ENCODE measurements at regions not wholly inside any gene's neighbourhood (a gene's known extent, or its start where the extent isn't known, plus 50 kb on each side); places are given as distances from the start of the nearest gene placed in this dataset.
A peak's percentile ranks its signal among the peaks of the same experiment; 100 is the strongest.

GRCh38 chr11:13118650-13119049 is 109.5 kb downstream of the RASSF10 start:
- H3K4me3 ChIP-seq (replicated peaks in 1 of 3; ENCODE audit: insufficient read depth in 1 of 3, low read depth in 1 of 3, low read length in 3 of 3): no peak overlapping the region
- H4K20me1 ChIP-seq (replicated peaks; ENCODE audit: control insufficient read depth, extremely low read depth, insufficient read depth, low read length): no peaks in the 10 kb centered on the region
- H3K79me2 ChIP-seq (ENCODE audit: control insufficient read depth, insufficient read depth, low read length): no peaks in the 10 kb centered on the region
- H3K9me1 ChIP-seq (replicated peaks; ENCODE audit: control insufficient read depth, extremely low read depth, insufficient read depth, low read length): no peaks in the 10 kb centered on the region
- H2AFZ ChIP-seq (ENCODE audit: low read depth, low read length): no peak overlapping the region
- peaks cover 44% of the 10 kb centered on the region for H3K4me1 ChIP-seq (ENCODE audit: control insufficient read depth, extremely low read depth, insufficient read depth, low read length)
- no peaks in the 10 kb centered on the region for H3K36me3 ChIP-seq (ENCODE audit: control insufficient read depth in 2 of 2, extremely low read depth in 1 of 2, insufficient read depth in 2 of 2, low read length in 2 of 2)
- intact Hi-C loops (cut with micrococcal nuclease): loop anchor here (1.0 to 10.0 kb wide), 3 partner anchors 14 to 326 kb away; no protein-coding TSS in a partner anchor
- H3K4me2 ChIP-seq (ENCODE audit: insufficient read depth, low read length): no peak overlapping the region
- H3K9ac ChIP-seq (replicated peaks; ENCODE audit: extremely low read depth, insufficient read depth, low read length): no peak overlapping the region
- BruUV-seq (replicated peaks): TSS peak; percentile 63
- ChIA-PET POLR2A (interaction anchor here (0.9 kb wide), 1 partner anchor 14 kb away, joined by 3 read pairs; no protein-coding TSS in a partner anchor), CTCF (interaction anchor here (1.2 to 3.1 kb wide), 5 partner anchors 14 to 214 kb away, joined by 3 to 15 read pairs (median 3); no protein-coding TSS in a partner anchor)
- no peak for TF ChIP-seq JUN (IDR thresholded peaks at IDR 0.05; ENCODE audit: borderline replicate concordance, insufficient read depth, insufficient read length, low read depth)
- TF ChIP-seq POLR2A (IDR thresholded peaks at IDR 0.05; ENCODE audit: low read depth, low read length): peak; percentile 47
- TF ChIP-seq CTCF (IDR thresholded peaks at IDR 0.05; ENCODE audit: extremely low read depth in 1 of 2, insufficient read depth in 1 of 2, low read depth in 1 of 2, low read length in 2 of 2): no peak
- no peak for TF ChIP-seq FOS (IDR thresholded peaks at IDR 0.05; ENCODE audit: borderline replicate concordance, insufficient read depth, low read length)
- peak; percentile 55 for TF ChIP-seq POLR2AphosphoS5 (IDR thresholded peaks at IDR 0.05; ENCODE audit: insufficient read depth, low read depth, low read length)
- TF ChIP-seq MAX (IDR thresholded peaks at IDR 0.05; ENCODE audit: insufficient read depth, insufficient read length): no peak
- dilution Hi-C loops (cut with MboI; ENCODE audit: extremely low pct_ligation_motif_present, low sequenced_read_pairs): no loop called here
- no peak for DNase-seq (ENCODE audit: low read depth, low spot score)
- H3K27ac ChIP-seq (ENCODE audit: insufficient read depth, low read depth, low read length): peak overlapping the region; percentile 10
- no peak for FAIRE-seq
- no peaks in the 10 kb centered on the region for H3K9me3 ChIP-seq (replicated peaks; ENCODE audit: control insufficient read depth, insufficient read depth, low read length)
- H3K27me3 ChIP-seq (ENCODE audit: control insufficient read depth in 2 of 2, insufficient read depth in 2 of 2, low read length in 2 of 2): no peaks in the 10 kb centered on the region

All from endothelial cell of umbilical vein (primary cell).